ENCODE measurements at regions not wholly inside any gene's neighbourhood (a gene's known extent, or its start where the extent isn't known, plus 50 kb on each side); places are given as distances from the start of the nearest gene placed in this dataset.
"Not testable (repeated sequence)": the region's sequence is repeated elsewhere in the genome, so short reads cannot be mapped to it uniquely, and the experiment has no call there.

GRCh38 chr1:232183802-232184201 lies 446.1 kb downstream of the SIPA1L2 start:
- no peak for DNase-seq

- no peak for DNase-seq
Observed at GRCh38 chr1:232183266-232183800, 446.6 kb downstream of the SIPA1L2 start.

DNA sequence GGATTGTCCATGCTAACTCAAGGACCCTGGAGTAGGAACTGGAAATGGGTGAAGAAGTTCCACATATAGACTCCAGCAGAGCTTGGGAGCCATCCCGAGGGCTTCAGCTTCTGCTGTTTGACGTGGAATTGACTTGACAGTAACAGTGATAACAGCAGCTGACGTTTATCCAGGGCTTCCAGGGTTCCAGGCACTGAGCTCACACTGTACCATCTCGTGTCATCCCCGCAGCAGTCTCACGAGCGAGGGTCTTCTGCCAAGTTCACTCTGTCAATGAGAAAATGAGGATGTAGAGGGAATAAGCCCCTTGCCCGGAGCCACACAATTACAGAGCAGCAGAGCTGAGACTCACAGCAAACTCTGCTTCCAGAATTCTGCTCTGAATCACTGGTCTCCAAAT lies 447.7 kb downstream of the SIPA1L2 start:
- DNase-seq, result no peak

DNA sequence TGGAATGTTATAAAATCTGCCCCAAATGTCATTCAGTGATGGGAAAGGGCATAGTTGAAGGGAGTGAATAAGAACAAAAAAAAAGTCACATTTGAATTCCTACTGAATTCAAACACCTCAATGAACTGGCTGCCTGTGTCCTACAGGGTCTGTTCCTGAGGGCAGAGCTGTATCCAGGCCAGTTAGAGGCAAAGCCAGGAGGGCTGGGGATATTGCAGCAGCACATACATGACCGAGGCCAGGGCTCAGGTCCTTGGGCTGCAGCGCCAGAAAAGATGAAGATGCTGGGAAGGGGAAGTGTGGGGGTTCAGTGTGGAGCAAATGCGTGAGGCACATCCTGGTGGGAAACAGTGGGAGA lies 449.2 kb downstream of the SIPA1L2 start:
- DNase-seq, result no peak

DNA sequence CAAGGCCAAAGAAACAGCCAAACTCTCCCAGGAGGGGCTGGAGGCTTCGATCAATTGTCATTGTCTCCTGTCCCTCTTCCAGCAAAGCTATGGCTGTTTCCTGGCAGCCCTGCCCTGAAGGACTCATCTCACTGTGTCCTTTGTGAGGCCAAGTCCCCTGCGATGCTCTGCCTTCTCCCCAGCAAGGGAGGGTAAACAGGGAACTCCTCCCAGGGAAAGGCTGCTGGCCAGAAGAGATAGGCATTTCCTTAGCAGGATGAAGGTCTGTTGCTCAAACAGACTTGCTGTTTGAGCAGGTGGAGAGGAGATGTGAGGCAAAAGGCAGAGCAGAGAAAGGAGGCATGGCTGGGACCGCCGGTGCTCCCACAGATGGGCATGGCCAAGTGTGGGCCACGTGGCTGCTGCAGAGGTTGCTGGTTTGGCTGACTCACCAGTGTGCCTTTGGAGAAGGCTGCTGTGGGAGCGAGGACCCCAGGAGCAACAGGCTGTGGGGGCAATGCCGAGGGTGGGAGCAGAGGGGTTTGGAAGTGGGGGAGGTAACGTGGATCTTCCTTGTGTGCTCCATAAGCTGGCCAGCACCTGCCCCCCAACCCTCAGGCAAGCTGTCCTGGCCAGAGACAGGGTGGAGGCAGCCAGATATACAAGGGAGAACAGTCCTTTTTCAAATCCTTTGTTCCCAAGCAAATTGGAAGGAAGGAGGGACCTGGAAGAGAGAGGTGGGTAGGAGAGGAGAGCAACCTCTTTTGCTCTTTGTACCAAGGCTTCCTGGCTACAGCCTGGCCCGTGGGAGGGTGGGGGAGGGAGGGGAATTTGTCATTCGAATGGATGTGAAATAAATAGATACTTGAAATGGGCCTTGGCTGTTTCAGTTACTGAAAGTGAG lies 449.8 kb downstream of the SIPA1L2 start:
- DNase-seq, result no peak

DNA sequence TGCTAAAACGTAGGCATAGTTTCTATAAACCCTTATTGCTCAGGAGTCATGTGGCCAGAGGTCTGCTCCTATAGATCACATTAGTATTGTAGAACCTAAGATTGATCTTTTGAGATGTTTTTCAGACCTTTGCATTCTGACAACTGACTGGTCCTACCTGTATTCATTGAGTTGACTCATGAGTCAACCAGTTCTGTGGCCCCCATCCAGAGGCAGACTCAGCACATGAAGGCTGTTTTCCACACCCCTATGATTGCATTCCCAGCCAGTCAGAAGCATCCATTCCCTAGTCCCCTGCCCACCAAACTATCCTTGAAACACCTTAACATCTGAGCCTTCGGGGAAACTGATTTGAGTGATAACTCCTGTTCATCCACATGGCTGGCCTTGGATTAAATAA lies 451.7 kb downstream of the SIPA1L2 start:
- no peak for DNase-seq

DNA sequence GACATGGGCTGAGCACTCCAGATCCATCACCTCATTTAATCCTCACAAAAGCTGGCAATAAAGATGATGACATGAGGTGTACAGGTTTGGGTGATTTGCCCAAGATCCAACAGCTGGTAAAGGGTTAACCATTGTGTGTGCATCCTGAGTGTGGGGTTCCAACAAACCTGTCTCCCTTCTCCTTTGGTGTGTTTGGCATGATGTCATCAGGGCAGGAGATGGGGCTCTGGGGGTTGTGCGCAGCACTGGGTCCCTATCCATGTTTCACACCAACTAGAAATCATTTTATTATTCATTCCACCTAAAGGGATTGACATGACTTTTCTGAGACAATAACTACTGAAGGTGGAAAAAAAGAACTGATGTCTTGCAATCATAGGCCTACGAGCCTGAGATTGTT lies 452.5 kb downstream of the SIPA1L2 start:
- DNase-seq, result no peak

GRCh38 chr1:232176222-232176621 lies 453.7 kb downstream of the SIPA1L2 start:
- DNase-seq, result no peak

DNA sequence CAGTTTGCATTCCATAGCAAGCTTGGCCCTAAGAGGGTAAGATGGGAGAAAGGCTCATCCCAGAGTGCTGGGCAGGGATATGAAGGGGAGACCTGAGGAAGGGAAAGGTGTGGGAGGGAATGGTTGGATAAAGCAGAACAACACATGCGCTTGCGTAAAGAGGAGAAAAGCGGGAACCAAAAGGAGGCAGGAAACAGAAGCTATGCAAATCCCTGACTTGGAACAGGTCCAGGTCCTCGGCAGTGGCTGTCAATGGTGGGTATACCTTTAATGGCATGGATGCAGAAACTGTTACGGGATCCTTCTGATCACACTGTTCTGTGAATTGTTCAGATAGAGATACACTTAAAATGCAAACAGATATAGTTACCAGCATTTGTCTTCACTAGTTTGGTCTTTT lies 455.6 kb downstream of the SIPA1L2 start:
- DNase-seq, result no peak

DNA sequence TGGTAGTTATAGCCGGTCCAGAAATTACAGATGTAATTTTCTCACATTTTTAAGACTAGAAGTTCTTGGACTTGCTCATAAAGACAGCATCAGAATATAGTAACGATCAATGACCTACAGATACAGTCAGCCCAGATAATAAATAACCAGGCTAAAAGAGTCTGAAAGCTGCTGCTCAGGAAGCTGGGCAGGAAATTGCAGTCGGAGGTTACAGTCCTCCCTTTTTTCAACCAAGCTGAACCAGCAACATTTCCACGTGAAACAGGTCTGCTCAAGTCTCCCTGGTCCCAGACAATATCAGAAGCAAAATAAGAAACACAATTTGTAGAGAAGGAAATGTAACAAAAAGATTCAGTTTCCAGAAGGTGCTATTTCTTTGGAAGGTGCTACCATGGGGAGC lies 457.4 kb downstream of the SIPA1L2 start:
- no peak for DNase-seq

GRCh38 chr1:232170909-232171308 lies 459.0 kb downstream of the SIPA1L2 start:
- no peak for DNase-seq

- no peak for DNase-seq
Observed at GRCh38 chr1:232169436-232169835, 460.5 kb downstream of the SIPA1L2 start.

- no peak for DNase-seq
Observed at GRCh38 chr1:232168508-232168907, 461.4 kb downstream of the SIPA1L2 start.

- no peak for DNase-seq
Observed at GRCh38 chr1:232166942-232167341, 463.0 kb downstream of the SIPA1L2 start.

GRCh38 chr1:232164078-232164963 lies 465.6 kb downstream of the SIPA1L2 start:
- DNase-seq, result no peak

DNA sequence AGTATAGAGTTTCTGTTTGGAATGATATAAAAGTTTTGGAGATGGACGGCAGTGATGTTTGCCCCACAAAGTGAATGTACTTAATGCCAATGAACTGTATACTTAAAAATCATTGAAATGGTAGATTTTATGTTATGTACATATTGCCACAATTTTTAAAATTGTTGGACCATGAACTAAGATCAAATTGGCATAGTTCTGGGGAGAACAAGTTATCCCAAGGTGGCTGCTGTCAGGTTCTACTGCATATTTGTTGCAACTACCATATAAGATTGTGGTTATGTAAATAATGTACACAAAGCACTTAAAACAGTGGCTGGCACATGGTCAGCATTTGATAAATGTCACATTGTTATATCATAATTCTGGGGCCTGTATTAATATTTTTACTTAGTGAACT lies 466.4 kb downstream of the SIPA1L2 start:
- DNase-seq, result no peak

GRCh38 chr1:232162001-232162400 lies 467.9 kb downstream of the SIPA1L2 start:
- no peak for DNase-seq

DNA sequence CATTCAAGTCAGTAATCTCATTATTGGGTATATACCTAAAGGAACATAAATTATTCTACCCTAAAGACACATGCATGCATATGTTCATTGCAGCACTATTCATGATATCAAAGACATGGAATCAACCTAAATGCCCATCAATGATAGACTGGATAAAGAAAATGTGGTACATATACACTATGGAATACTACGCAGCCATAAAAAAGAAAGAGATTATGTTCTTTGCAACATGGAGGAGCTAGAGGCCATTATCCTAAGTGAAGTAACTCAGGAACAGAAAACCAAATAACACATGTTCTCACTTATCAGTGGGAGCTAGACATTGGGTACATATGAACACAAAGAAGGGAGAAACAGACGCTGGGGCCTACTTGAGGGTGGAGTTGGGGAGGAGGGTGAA lies 471.4 kb downstream of the SIPA1L2 start:
- DNase-seq, result not testable (repeated sequence)

- not testable (repeated sequence) for DNase-seq
Observed at GRCh38 chr1:232156070-232156469, 473.9 kb downstream of the SIPA1L2 start.

DNA sequence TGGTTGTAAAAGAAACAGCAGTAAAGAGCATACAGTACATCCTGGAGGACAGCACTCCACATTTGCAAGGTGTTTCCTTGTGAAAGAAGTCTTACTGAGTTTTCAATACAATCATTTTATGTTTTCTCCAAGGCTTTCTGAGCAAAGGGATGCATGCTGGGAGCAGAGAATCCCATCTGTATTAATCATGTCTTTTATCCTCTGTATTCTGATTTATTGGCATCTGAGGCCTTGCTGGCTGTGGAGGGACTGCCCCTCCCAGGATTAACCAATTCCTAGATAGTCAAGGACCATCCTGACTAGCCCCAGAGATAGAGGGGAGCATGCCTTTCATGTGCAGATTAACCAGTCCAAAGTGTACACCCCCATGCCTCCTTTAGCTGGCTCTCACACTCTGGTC lies 476.3 kb downstream of the SIPA1L2 start:
- DNase-seq, result no peak

- no peak for DNase-seq
Observed at GRCh38 chr1:232150770-232151548, 479.0 kb downstream of the SIPA1L2 start.

DNA sequence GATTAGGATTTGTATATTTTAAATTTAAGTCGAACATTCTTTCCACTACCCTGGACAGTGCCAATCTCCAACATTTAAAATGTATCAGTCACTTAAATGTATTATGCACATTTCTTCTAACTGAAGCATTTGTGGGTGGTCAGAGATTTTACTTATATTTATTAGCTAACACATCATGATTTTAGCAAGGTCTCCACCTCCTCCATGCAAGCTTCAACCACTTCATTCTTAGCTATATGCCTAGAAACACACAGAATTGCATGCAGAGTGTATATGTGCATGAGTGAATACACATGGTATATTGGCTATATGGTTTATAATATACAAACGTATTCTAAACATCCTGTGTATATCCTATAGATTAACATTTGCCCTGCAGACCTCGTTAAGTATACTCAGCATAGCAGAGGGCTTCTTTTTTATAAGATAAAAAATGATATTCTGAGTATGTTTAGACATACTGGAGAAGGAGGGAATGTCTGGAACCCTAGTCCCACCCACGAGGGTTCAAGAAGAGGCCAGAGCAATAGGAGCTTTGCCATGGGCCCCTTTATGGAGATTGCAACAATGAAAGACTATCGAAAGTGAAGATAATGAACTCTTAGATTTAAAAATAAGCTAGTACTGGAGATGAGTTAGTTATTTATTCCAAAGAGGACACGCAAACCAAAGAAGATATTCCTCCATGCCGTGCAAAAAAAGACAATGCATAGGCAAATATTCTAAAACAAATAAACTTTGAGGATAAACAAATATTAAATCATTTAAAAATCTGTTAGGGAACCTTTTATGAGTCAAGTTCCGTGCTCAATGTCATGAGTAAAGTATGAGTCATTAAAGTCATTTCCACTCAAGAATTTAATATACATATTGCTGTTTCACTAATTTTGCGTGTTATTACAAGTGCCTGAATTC lies 480.4 kb downstream of the SIPA1L2 start:
- DNase-seq, result peak; percentile 46

Data from fibroblast of upper back skin (primary cell).